K562 (cell line): ENCODE measurements at regions not wholly inside any gene's neighbourhood (a gene's known extent, or its start where the extent isn't known, plus 50 kb on each side); places are given as distances from the start of the nearest gene placed in this dataset.

Experiments used
- ATAC-seq: fragments of 200-7000 bp; cut with Tn5 transposase; 3 replicates; pipeline ENCODE4 v1.9.1; 2020; ENCODE audit warnings: moderate library complexity
- BruUV-seq: library from RNA; stranded (reverse); fragments of 400-500 nt; replicated peaks from 2 replicates; lab custom pipeline; 2021; lab: Mats Ljungman, UMichigan
- CTCF ChIA-PET: fragments of 300-600 bp; formaldehyde crosslinking; extraction: SDS; loops from one replicate; lab custom pipeline; 2021; ENCODE audit warnings: low intra/inter-chr PET ratio; lab: Yijun Ruan, JAX
- POLR2A ChIA-PET: fragments of 300-600, 350-650 bp; sonication (Branson Sonifier 250); formaldehyde crosslinking; extraction: SDS; loops from one replicate; lab custom pipeline; 2021; ENCODE audit warnings: antibody characterized with exemption, inconsistent platforms; lab: Yijun Ruan, JAX
- DNase-seq, 4 experiments: peaks; one replicate each; pipeline versions ENCODE4 v3.0.0 to v3.0.0-alpha.2; 2011 to 2018; ENCODE audit warnings: low spot score in 3 of 4, mixed read lengths in 3 of 4; ENCODE audit errors: extremely low read depth in 1 of 4
- FAIRE-seq: peaks from 2 replicates; lab custom pipeline; 2011; peaks lifted over from hg19 to GRCh38; lab: Jason Lieb, UNC
- H2AFZ ChIP-seq: 2 replicates; pipeline ENCODE4 v1.6.0; 2011; ENCODE audit warnings: low read depth, low read length, control low read depth, inconsistent platforms
- H3K27ac ChIP-seq: fragments of 200-600 bp; 3 replicates; pipeline ENCODE4 v1.8.0; 2011; ENCODE audit warnings: low read depth, mild to moderate bottlenecking, control low read depth, inconsistent platforms, low read length, moderate library complexity, mixed read lengths; ENCODE audit errors: extremely low read depth
- H3K27me3 ChIP-seq, 2 experiments: fragments of 300-600 bp in 1 of 2; 2 replicates in 1 of 2; 3 replicates in 1 of 2; pipeline versions ENCODE4 v1.6.0 to v1.8.0; 2011; ENCODE audit warnings: inconsistent platforms in 2 of 2, low read length in 2 of 2, mild to moderate bottlenecking in 1 of 2, mixed read lengths in 1 of 2, moderate library complexity in 1 of 2; ENCODE audit not compliant: control insufficient read depth in 2 of 2, insufficient read depth in 2 of 2
- H3K36me3 ChIP-seq: fragments of 300-600 bp; 3 replicates; pipeline ENCODE4 v1.8.0; 2011; ENCODE audit warnings: mild to moderate bottlenecking, low read length, inconsistent platforms; ENCODE audit not compliant: control insufficient read depth, insufficient read depth
- H3K4me1 ChIP-seq, 2 experiments: fragments of 200-600 bp in 1 of 2; replicated peaks in 1 of 2; 2 replicates in 1 of 2; 3 replicates in 1 of 2; pipeline versions ENCODE4 v1.5.1 to v1.8.0; 2011; ENCODE audit warnings: inconsistent platforms in 2 of 2, low read length in 2 of 2, mild to moderate bottlenecking in 1 of 2, mixed read lengths in 1 of 2, moderate library complexity in 1 of 2; ENCODE audit not compliant: control insufficient read depth in 2 of 2, insufficient read depth in 2 of 2
- H3K4me2 ChIP-seq: 2 replicates; pipeline ENCODE4 v1.6.1; 2011; ENCODE audit warnings: low read length, control low read depth, inconsistent platforms, mixed read lengths; ENCODE audit not compliant: insufficient read depth
- H3K4me3 ChIP-seq: fragments of 200-600 bp; sonication (generic), shearing (Covaris generic); 2 replicates; pipeline ENCODE4 v1.5.1; 2016; ENCODE audit warnings: control low read depth, inconsistent platforms
- H3K79me2 ChIP-seq: fragments of 200-600 bp; 3 replicates; pipeline ENCODE4 v1.8.0; 2011; ENCODE audit warnings: low read length, inconsistent platforms; ENCODE audit not compliant: control insufficient read depth, insufficient read depth
- H3K9ac ChIP-seq, 2 experiments: 2 replicates each; pipeline versions ENCODE4 v1.6.0 to v1.6.1; 2011; ENCODE audit warnings: low read depth in 2 of 2, low read length in 2 of 2, control low read depth in 1 of 2, inconsistent platforms in 1 of 2, mild to moderate bottlenecking in 1 of 2, mixed read lengths in 1 of 2; ENCODE audit not compliant: insufficient read depth in 1 of 2
- H3K9me1 ChIP-seq: one replicate; pipeline ENCODE4 v1.6.0; 2011; ENCODE audit warnings: inconsistent platforms, mild to moderate bottlenecking, low read length, moderate library complexity; ENCODE audit not compliant: control insufficient read depth, insufficient read depth
- H3K9me3 ChIP-seq: replicated peaks from 2 replicates; pipeline ENCODE4 v1.5.1; 2011; ENCODE audit warnings: low read depth, low read length, inconsistent platforms; ENCODE audit not compliant: control insufficient read depth, insufficient read depth
- H4K20me1 ChIP-seq: replicated peaks from 2 replicates; pipeline ENCODE4 v1.6.1; 2011; ENCODE audit warnings: low read length, inconsistent platforms, mixed read lengths; ENCODE audit not compliant: control insufficient read depth, insufficient read depth
- MXI1 ChIP-seq: IDR thresholded peaks from 2 replicates; pipeline ENCODE4 v1.6.1; 2011; ENCODE audit warnings: low read depth, mild to moderate bottlenecking, improper control_type of control experiment, low read length
- NFE2 ChIP-seq: IDR thresholded peaks from 2 replicates; pipeline ENCODE4 v1.6.1; 2014; ENCODE audit warnings: antibody characterized with exemption, low read depth
- RAD51 ChIP-seq: fragments of 450-650 bp; IDR thresholded peaks from 2 replicates; pipeline ENCODE4 v1.7.1; 2016; ENCODE audit warnings: low read depth, mild to moderate bottlenecking, borderline replicate concordance
- TGIF2 ChIP-seq: sonication (generic); formaldehyde crosslinking; IDR thresholded peaks from 2 replicates; pipeline ENCODE4 v1.8.1; 2022; ENCODE audit warnings: mild to moderate bottlenecking, missing genetic modification reagents, moderate library complexity
- ZBTB17 ChIP-seq: fragments of 450-650 bp; formaldehyde crosslinking; IDR thresholded peaks from 2 replicates; pipeline ENCODE4 v1.4.0; 2020; ENCODE audit warnings: mild to moderate bottlenecking
- ZNF212 ChIP-seq: fragments of 450-650 bp; formaldehyde crosslinking; IDR thresholded peaks from 2 replicates; pipeline ENCODE4 v1.4.0; 2020; ENCODE audit warnings: mild to moderate bottlenecking
- ZNF764 ChIP-seq: fragments of 250-450 bp; sonication (Bioruptor Pico); IDR thresholded peaks from 2 replicates; pipeline ENCODE4 v1.4.0; 2020; ENCODE audit warnings: low read depth, mild to moderate bottlenecking, moderate library complexity
- WGBS: fragments of 100-300 bp; shearing (Covaris generic); methylation state at CpG from one replicate; pipeline ENCODE4 v1.1.6; 2016; ENCODE audit warnings: low coverage, mixed read lengths; ENCODE audit not compliant: insufficient coverage; ENCODE audit errors: missing lambda C conversion rate; 5-methylcytosine and 5-hydroxymethylcytosine counted together
- in situ Hi-C: fragments of 300-500 bp; cut with MboI; formaldehyde crosslinking; loops from 4 replicates; pipeline ENCODE4 v1.15.0; 2018; ENCODE audit warnings: inconsistent platforms, mixed read lengths
- intact Hi-C: fragments of 100-400 bp; cut with micrococcal nuclease; formaldehyde crosslinking; loops from 2 replicates; pipeline ENCODE4 v1.14.2; 2022
- TF ChIP-seq, protein P1 (sequence below): IDR thresholded peaks from 3 replicates; pipeline ENCODE4 v1.6.1; 2011; ENCODE audit warnings: borderline replicate concordance, mild to moderate bottlenecking, moderate library complexity; ENCODE audit not compliant: insufficient read length; ENCODE audit errors: extremely low read depth
- TF ChIP-seq, protein P2 (sequence below): sonication (generic); formaldehyde crosslinking; IDR thresholded peaks from 2 replicates; pipeline ENCODE4 v1.8.1; 2023; ENCODE audit warnings: missing genetic modification reagents, mild to moderate bottlenecking, borderline replicate concordance

DNA sequence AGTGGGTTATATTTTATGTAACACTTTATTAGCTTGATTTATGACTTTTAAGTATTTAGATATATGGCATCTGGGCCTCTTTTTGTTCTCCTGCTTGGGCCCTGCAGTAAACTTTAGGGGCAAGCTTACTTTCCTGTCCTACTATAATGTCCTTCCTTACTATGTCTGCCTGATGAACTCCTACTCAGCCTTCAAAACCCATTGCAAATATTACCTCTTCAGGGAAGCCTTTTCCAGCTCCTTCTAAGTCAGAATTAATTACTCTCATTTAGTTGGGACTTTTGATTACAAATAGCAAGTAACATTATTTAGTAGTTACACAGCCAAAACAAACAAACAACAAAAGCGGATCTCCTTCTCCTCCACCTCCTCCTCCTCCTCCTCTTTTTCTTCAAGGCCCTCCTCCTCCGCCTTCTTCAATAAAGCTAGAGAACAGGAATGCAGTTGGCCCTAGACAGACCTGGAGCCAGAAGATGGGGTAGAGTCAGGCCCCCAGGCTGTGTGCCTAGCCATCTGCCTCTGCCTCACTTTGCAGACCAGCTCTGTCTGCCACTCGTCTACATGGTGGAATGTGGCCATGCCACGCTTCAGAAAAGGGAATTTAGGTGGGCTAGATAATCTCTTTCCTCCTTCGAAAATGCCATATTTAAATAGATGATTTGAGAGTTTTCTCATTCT is 301.2 kb downstream of the SP3 start:
- Histone ChIP-seq H3K79me2 (no peaks in the 10 kb centered on the region), H3K9me3 (no peaks in the 10 kb centered on the region), H3K27me3 (peaks cover 11 to 22% of the 10 kb centered on the region in 2 experiments; a peak in 4 of 5 replicates), H3K27ac (no peak overlapping the region), H3K36me3 (no peaks in the 10 kb centered on the region), H2AFZ (no peak overlapping the region), H3K9me1 (no peaks in the 10 kb centered on the region), H3K4me2 (no peak overlapping the region), H4K20me1 (no peaks in the 10 kb centered on the region), H3K4me3 (no peak overlapping the region), H3K4me1 (no peaks in the 10 kb centered on the region), H3K9ac (no peak overlapping the region)
- 0% methylated on average over 5 of the region's 5 CpGs for WGBS
- ATAC-seq (no peak), FAIRE-seq (no peak), DNase-seq (no peak)
- in situ Hi-C loops (no loop called here), intact Hi-C loops (no loop called here)
- BruUV-seq: no TSS peak
- ChIA-PET CTCF (no interaction called here), POLR2A (no interaction called here)
- TF ChIP-seq RAD51 (no peak), MXI1 (no peak), NFE2 (no peak), TGIF2 (CRISPR knock-in tag) (no peak), ZNF212 (CRISPR knock-in tag) (no peak), ZNF764 (CRISPR knock-in tag) (no peak), ZBTB17 (CRISPR knock-in tag) (no peak)
- TF ChIP-seq, protein P1, sequence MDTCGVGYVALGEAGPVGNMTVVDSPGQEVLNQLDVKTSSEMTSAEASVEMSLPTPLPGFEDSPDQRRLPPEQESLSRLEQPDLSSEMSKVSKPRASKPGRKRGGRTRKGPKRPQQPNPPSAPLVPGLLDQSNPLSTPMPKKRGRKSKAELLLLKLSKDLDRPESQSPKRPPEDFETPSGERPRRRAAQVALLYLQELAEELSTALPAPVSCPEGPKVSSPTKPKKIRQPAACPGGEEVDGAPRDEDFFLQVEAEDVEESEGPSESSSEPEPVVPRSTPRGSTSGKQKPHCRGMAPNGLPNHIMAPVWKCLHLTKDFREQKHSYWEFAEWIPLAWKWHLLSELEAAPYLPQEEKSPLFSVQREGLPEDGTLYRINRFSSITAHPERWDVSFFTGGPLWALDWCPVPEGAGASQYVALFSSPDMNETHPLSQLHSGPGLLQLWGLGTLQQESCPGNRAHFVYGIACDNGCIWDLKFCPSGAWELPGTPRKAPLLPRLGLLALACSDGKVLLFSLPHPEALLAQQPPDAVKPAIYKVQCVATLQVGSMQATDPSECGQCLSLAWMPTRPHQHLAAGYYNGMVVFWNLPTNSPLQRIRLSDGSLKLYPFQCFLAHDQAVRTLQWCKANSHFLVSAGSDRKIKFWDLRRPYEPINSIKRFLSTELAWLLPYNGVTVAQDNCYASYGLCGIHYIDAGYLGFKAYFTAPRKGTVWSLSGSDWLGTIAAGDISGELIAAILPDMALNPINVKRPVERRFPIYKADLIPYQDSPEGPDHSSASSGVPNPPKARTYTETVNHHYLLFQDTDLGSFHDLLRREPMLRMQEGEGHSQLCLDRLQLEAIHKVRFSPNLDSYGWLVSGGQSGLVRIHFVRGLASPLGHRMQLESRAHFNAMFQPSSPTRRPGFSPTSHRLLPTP: no peak
- TF ChIP-seq, protein P2, sequence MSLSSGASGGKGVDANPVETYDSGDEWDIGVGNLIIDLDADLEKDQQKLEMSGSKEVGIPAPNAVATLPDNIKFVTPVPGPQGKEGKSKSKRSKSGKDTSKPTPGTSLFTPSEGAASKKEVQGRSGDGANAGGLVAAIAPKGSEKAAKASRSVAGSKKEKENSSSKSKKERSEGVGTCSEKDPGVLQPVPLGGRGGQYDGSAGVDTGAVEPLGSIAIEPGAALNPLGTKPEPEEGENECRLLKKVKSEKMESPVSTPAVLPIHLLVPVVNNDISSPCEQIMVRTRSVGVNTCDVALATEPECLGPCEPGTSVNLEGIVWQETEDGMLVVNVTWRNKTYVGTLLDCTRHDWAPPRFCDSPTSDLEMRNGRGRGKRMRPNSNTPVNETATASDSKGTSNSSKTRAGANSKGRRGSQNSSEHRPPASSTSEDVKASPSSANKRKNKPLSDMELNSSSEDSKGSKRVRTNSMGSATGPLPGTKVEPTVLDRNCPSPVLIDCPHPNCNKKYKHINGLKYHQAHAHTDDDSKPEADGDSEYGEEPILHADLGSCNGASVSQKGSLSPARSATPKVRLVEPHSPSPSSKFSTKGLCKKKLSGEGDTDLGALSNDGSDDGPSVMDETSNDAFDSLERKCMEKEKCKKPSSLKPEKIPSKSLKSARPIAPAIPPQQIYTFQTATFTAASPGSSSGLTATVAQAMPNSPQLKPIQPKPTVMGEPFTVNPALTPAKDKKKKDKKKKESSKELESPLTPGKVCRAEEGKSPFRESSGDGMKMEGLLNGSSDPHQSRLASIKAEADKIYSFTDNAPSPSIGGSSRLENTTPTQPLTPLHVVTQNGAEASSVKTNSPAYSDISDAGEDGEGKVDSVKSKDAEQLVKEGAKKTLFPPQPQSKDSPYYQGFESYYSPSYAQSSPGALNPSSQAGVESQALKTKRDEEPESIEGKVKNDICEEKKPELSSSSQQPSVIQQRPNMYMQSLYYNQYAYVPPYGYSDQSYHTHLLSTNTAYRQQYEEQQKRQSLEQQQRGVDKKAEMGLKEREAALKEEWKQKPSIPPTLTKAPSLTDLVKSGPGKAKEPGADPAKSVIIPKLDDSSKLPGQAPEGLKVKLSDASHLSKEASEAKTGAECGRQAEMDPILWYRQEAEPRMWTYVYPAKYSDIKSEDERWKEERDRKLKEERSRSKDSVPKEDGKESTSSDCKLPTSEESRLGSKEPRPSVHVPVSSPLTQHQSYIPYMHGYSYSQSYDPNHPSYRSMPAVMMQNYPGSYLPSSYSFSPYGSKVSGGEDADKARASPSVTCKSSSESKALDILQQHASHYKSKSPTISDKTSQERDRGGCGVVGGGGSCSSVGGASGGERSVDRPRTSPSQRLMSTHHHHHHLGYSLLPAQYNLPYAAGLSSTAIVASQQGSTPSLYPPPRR (CRISPR knock-in tag): no peak
